ENCODE measurements at regions not wholly inside any gene's neighbourhood (a gene's known extent, or its start where the extent isn't known, plus 50 kb on each side); places are given as distances from the start of the nearest gene placed in this dataset.

DNA sequence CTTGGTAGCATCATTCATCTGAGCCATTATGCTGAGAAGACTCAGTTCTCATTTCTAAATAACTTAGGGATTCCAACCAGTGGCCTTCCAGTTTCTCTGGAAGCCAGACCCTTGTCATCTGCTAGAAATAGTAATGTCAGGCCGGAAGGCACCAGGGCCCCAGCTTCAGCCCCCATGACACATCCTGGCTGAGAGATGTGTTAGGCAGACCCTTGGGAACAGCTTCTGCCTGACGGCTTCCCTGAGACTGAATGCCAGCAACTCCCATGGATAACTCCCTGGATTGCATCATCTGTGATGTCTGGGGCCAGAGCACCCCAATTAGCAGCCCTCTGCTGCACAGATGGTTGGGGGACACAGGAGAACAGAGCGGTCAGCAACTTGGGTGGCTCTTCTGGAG is 583.5 kb upstream of the TBX3 start:
- Histone ChIP-seq H3K4me1 (peaks cover 1% of the 10 kb centered on the region; the same call in 1 of the 3 replicates), H3K27ac (no peak overlapping the region), H3K4me2 (no peak overlapping the region), H3K9me3 (no peaks in the 10 kb centered on the region), H3K4me3 (no peak overlapping the region)
- TF ChIP-seq, protein P1, sequence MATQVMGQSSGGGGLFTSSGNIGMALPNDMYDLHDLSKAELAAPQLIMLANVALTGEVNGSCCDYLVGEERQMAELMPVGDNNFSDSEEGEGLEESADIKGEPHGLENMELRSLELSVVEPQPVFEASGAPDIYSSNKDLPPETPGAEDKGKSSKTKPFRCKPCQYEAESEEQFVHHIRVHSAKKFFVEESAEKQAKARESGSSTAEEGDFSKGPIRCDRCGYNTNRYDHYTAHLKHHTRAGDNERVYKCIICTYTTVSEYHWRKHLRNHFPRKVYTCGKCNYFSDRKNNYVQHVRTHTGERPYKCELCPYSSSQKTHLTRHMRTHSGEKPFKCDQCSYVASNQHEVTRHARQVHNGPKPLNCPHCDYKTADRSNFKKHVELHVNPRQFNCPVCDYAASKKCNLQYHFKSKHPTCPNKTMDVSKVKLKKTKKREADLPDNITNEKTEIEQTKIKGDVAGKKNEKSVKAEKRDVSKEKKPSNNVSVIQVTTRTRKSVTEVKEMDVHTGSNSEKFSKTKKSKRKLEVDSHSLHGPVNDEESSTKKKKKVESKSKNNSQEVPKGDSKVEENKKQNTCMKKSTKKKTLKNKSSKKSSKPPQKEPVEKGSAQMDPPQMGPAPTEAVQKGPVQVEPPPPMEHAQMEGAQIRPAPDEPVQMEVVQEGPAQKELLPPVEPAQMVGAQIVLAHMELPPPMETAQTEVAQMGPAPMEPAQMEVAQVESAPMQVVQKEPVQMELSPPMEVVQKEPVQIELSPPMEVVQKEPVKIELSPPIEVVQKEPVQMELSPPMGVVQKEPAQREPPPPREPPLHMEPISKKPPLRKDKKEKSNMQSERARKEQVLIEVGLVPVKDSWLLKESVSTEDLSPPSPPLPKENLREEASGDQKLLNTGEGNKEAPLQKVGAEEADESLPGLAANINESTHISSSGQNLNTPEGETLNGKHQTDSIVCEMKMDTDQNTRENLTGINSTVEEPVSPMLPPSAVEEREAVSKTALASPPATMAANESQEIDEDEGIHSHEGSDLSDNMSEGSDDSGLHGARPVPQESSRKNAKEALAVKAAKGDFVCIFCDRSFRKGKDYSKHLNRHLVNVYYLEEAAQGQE (IDR thresholded peaks at IDR 0.05), result no peak
- TF ChIP-seq HEYL (CRISPR knock-in tag; IDR thresholded peaks at IDR 0.05), result no peak
- no peak for TF ChIP-seq CHD4 (IDR thresholded peaks at IDR 0.05; ENCODE audit: borderline replicate concordance)
- no peak for TF ChIP-seq PHF8 (IDR thresholded peaks at IDR 0.05; ENCODE audit: borderline replicate concordance, low read depth)
- TF ChIP-seq TP53 (CRISPR knock-in tag; IDR thresholded peaks at IDR 0.05), result no peak
- TF ChIP-seq POLR2AphosphoS2 (conservative IDR thresholded peaks at IDR 0.05; ENCODE audit: low read length), result no peak
- no peak for TF ChIP-seq FOXS1 (CRISPR knock-in tag; IDR thresholded peaks at IDR 0.05)
- no peak for TF ChIP-seq ZFP36 (IDR thresholded peaks at IDR 0.05; ENCODE audit: borderline replicate concordance, partially characterized antibody)
- TF ChIP-seq, protein P2, sequence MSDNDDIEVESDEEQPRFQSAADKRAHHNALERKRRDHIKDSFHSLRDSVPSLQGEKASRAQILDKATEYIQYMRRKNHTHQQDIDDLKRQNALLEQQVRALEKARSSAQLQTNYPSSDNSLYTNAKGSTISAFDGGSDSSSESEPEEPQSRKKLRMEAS (IDR thresholded peaks at IDR 0.05), result no peak
- CTCF ChIA-PET, result interaction anchor here (1.4 kb wide), 1 partner anchor 32 kb away, joined by 3 read pairs; no protein-coding TSS in a partner anchor
- FAIRE-seq, result no peak
- no peak for ATAC-seq
- 67% methylated on average over 2 of the region's 3 CpGs for WGBS (ENCODE audit: missing lambda C conversion rate)
- POLR2A ChIA-PET, result no interaction called here
- no peak for DNase-seq (ENCODE audit: low read depth in 1 of 2, low spot score in 1 of 2)

DNA sequence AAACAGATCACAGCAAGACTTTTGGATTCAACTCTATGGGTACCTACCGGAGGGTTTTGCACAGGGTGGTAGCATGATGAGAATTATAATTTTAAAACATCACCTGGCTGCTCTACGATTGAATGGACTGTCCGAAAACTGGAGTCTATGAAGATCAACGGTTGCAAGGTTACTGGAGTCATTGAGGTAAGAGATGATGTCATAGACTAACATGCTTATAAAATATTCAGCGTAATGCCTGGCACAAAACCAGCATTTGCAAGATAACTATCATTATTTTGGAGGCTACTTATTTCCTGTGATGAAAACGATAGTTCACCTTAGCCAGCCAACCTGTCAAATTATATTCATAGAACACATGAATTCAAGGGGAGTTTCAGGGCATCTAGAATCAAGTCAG is 580.6 kb upstream of the TBX3 start:
- no peaks in the 10 kb centered on the region for H3K9me3 ChIP-seq
- FAIRE-seq, result no peak
- no peak overlapping the region for H3K27ac ChIP-seq
- POLR2A ChIA-PET, result no interaction called here
- H3K4me1 ChIP-seq, result peaks cover 24% of the 10 kb centered on the region
- no peak for ATAC-seq
- TF ChIP-seq RCOR1 (IDR thresholded peaks at IDR 0.05; ENCODE audit: low read depth, low read length), result no peak
- TF ChIP-seq, protein P3, sequence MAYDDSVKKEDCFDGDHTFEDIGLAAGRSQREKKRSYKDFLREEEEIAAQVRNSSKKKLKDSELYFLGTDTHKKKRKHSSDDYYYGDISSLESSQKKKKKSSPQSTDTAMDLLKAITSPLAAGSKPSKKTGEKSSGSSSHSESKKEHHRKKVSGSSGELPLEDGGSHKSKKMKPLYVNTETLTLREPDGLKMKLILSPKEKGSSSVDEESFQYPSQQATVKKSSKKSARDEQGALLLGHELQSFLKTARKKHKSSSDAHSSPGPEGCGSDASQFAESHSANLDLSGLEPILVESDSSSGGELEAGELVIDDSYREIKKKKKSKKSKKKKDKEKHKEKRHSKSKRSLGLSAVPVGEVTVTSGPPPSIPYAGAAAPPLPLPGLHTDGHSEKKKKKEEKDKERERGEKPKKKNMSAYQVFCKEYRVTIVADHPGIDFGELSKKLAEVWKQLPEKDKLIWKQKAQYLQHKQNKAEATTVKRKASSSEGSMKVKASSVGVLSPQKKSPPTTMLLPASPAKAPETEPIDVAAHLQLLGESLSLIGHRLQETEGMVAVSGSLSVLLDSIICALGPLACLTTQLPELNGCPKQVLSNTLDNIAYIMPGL (CRISPR knock-in tag; IDR thresholded peaks at IDR 0.05; ENCODE audit: borderline replicate concordance), result no peak
- no peak for TF ChIP-seq ZSCAN20 (CRISPR knock-in tag; IDR thresholded peaks at IDR 0.05)
- no peak for TF ChIP-seq BHLHE40 (IDR thresholded peaks at IDR 0.05; ENCODE audit: low read depth, low read length)
- TF ChIP-seq, protein P4, sequence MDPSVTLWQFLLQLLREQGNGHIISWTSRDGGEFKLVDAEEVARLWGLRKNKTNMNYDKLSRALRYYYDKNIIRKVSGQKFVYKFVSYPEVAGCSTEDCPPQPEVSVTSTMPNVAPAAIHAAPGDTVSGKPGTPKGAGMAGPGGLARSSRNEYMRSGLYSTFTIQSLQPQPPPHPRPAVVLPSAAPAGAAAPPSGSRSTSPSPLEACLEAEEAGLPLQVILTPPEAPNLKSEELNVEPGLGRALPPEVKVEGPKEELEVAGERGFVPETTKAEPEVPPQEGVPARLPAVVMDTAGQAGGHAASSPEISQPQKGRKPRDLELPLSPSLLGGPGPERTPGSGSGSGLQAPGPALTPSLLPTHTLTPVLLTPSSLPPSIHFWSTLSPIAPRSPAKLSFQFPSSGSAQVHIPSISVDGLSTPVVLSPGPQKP (IDR thresholded peaks at IDR 0.05; ENCODE audit: low read depth, low read length), result no peak
- no peak for TF ChIP-seq KDM5A (IDR thresholded peaks at IDR 0.05)
- no peak for TF ChIP-seq TP53 (CRISPR knock-in tag; IDR thresholded peaks at IDR 0.05)
- no peak for TF ChIP-seq EP300 (IDR thresholded peaks at IDR 0.05)
- no peak for TF ChIP-seq SMC3 (IDR thresholded peaks at IDR 0.05)
- no peak for TF ChIP-seq POLR2A (IDR thresholded peaks at IDR 0.05; ENCODE audit: low read length)
- no peak for TF ChIP-seq HOXB13 (CRISPR knock-in tag; IDR thresholded peaks at IDR 0.05; ENCODE audit: low read depth)
- 34% methylated on average over 6 of the region's 6 CpGs for WGBS (ENCODE audit: missing lambda C conversion rate)
- CTCF ChIA-PET, result no interaction called here
- H3K4me2 ChIP-seq, result no peak overlapping the region
- no peak for DNase-seq (ENCODE audit: low read depth in 1 of 2, low spot score in 1 of 2)
- H3K4me3 ChIP-seq, result no peak overlapping the region

Measured in A549 (cell line).